ENCODE measurements at regions not wholly inside any gene's neighbourhood (a gene's known extent, or its start where the extent isn't known, plus 50 kb on each side); places are given as distances from the start of the nearest gene placed in this dataset.

DNA sequence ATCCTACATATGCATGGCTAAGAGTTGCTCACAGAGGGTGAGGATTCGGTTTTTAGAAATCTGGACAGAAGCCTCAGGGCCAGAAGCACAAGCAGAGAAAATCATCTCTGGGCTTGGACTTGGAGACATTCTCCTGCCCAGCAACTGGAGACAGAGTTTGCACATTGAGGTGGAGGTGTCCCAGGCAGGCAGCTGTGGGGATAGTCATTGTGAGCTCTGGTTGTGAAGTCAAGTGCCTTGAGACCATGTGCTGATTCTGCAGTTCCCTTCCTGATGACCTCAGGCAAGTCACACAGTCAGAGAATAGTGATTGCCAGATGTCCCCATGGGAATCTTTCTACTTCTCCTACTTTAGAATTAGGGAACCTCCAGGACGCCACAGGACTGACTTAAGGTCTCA, 108.4 kb upstream of the LDAH start:
- TF ChIP-seq, protein P1, sequence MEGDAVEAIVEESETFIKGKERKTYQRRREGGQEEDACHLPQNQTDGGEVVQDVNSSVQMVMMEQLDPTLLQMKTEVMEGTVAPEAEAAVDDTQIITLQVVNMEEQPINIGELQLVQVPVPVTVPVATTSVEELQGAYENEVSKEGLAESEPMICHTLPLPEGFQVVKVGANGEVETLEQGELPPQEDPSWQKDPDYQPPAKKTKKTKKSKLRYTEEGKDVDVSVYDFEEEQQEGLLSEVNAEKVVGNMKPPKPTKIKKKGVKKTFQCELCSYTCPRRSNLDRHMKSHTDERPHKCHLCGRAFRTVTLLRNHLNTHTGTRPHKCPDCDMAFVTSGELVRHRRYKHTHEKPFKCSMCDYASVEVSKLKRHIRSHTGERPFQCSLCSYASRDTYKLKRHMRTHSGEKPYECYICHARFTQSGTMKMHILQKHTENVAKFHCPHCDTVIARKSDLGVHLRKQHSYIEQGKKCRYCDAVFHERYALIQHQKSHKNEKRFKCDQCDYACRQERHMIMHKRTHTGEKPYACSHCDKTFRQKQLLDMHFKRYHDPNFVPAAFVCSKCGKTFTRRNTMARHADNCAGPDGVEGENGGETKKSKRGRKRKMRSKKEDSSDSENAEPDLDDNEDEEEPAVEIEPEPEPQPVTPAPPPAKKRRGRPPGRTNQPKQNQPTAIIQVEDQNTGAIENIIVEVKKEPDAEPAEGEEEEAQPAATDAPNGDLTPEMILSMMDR (IDR thresholded peaks at IDR 0.05): no peak
- no peak for TF ChIP-seq POLR2A (IDR thresholded peaks at IDR 0.05)
